OCI-LY7 (cell line): ENCODE measurements at regions not wholly inside any gene's neighbourhood (a gene's known extent, or its start where the extent isn't known, plus 50 kb on each side); places are given as distances from the start of the nearest gene placed in this dataset.

Experiments used
- BruUV-seq: library from RNA; stranded (reverse); fragments of 400-500 nt; replicated peaks from 2 replicates; lab custom pipeline; 2021; lab: Mats Ljungman, UMichigan
- CTCF ChIA-PET: fragments of 300-600 bp; sonication (Branson Sonifier 250); formaldehyde crosslinking; loops from one replicate; lab custom pipeline; 2022; ENCODE audit warnings: antibody characterized with exemption; ENCODE audit not compliant: unreplicated experiment; lab: Charles Lee
- POLR2A ChIA-PET: fragments of 300-600 bp; sonication (Branson Sonifier 250); formaldehyde crosslinking; loops from one replicate; lab custom pipeline; 2022; ENCODE audit warnings: antibody characterized with exemption; lab: Charles Lee
- DNase-seq: peaks from one replicate; pipeline ENCODE4 v3.0.0-alpha.2; 2015; ENCODE audit warnings: low spot score
- H2AFZ ChIP-seq: fragments of 200-600 bp; sonication (generic), shearing (Covaris generic); 2 replicates; pipeline ENCODE4 v1.6.1; 2014; ENCODE audit warnings: mild to moderate bottlenecking, antibody characterized with exemption, low read length, moderate library complexity
- H3K27ac ChIP-seq: fragments of 200-600 bp; sonication (generic); 2 replicates; pipeline ENCODE4 v1.5.1; 2014; ENCODE audit warnings: mixed run types, low read depth, mild to moderate bottlenecking, moderate library complexity, low read length, inconsistent platforms; ENCODE audit not compliant: poor library complexity, severe bottlenecking
- H3K36me3 ChIP-seq: fragments of 200-600 bp; sonication (generic); 2 replicates; pipeline ENCODE4 v1.6.1; 2014; ENCODE audit warnings: mild to moderate bottlenecking, antibody characterized with exemption, low read length, moderate library complexity, mixed read lengths; ENCODE audit not compliant: insufficient read depth
- H3K4me1 ChIP-seq: fragments of 200-600 bp; sonication (generic); 2 replicates; pipeline ENCODE4 v1.5.1; 2014; ENCODE audit warnings: mild to moderate bottlenecking, low read length; ENCODE audit not compliant: insufficient read depth, poor library complexity, severe bottlenecking
- H3K4me2 ChIP-seq: fragments of 200-600 bp; sonication (generic); 2 replicates; pipeline ENCODE4 v1.6.1; 2014; ENCODE audit warnings: mild to moderate bottlenecking, low read length
- H3K4me3 ChIP-seq: fragments of 200-600 bp; sonication (generic); 2 replicates; pipeline ENCODE4 v1.5.1; 2014; ENCODE audit warnings: mild to moderate bottlenecking, low read depth, low read length; ENCODE audit not compliant: poor library complexity, severe bottlenecking
- H3K79me2 ChIP-seq: fragments of 200-600 bp; sonication (generic); 2 replicates; pipeline ENCODE4 v1.6.1; 2016; ENCODE audit warnings: low read depth, mild to moderate bottlenecking, low read length, moderate library complexity, mixed read lengths; ENCODE audit not compliant: insufficient read depth
- H3K9me2 ChIP-seq: fragments of 200-600 bp; sonication (generic); 2 replicates; pipeline ENCODE4 v1.6.1; 2016; ENCODE audit warnings: mild to moderate bottlenecking, low read length, mixed read lengths; ENCODE audit not compliant: insufficient read depth
- H3K9me3 ChIP-seq: fragments of 200-600 bp; sonication (generic); 2 replicates; pipeline ENCODE4 v1.6.1; 2014; ENCODE audit warnings: mild to moderate bottlenecking, mixed run types, low read length, mixed read lengths
- H4K20me1 ChIP-seq: fragments of 200-600 bp; sonication (generic); 2 replicates; pipeline ENCODE4 v1.6.1; 2014; ENCODE audit warnings: mild to moderate bottlenecking, antibody characterized with exemption, low read length, moderate library complexity, mixed read lengths; ENCODE audit not compliant: insufficient read depth
- EZH2phosphoT487 ChIP-seq: fragments of 200-600 bp; sonication (generic); IDR thresholded peaks from 2 replicates; pipeline ENCODE4 v1.6.1; 2018; ENCODE audit warnings: low read depth, borderline replicate concordance, mild to moderate bottlenecking, mixed run types, antibody characterized with exemption, low read length, moderate library complexity, mixed read lengths
- intact Hi-C: fragments of 100-400 bp; cut with micrococcal nuclease; formaldehyde crosslinking; loops from one replicate; pipeline ENCODE4 v1.10.0; 2022; ENCODE audit not compliant: unreplicated experiment
- TF ChIP-seq, protein P1 (sequence below): fragments of 200-600 bp; sonication (generic); conservative IDR thresholded peaks from 2 replicates; pipeline ENCODE4 v1.5.1; 2014; ENCODE audit warnings: mild to moderate bottlenecking, antibody characterized with exemption, low read length, moderate library complexity, mixed read lengths

DNA sequence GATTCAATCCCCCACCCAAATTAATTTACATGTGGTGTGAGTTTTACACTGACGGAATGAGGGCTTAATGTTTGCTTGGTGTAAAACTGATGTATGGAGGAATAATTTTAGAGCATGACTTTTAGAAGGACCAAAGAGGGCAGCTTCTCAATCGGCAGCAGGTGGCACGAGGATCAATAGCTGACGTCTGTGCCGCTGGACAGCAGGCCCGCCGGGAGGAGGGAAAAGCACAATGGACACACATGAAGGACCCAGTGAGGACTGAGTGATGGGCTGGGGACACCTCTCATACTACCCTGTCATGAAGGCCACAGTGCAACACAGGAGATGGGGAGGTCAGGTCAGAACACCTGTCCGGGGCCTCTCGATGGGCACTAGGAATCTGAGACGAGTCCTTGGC, 61.4 kb upstream of the NSMCE3 start:
- ChIA-PET CTCF (no interaction called here), POLR2A (no interaction called here)
- Histone ChIP-seq H3K9me2 (no peaks in the 10 kb centered on the region), H4K20me1 (no peaks in the 10 kb centered on the region), H3K9me3 (0 out of 2 replicates have a peak, but pooled peaks cover 2% of the 10 kb centered on the region), H3K4me2 (no peak overlapping the region), H3K4me3 (no peak overlapping the region), H3K27ac (no peak overlapping the region), H2AFZ (no peak overlapping the region), H3K4me1 (peaks cover 12% of the 10 kb centered on the region), H3K36me3 (no peaks in the 10 kb centered on the region), H3K79me2 (no peaks in the 10 kb centered on the region)
- no TSS peak for BruUV-seq
- DNase-seq, result no peak
- intact Hi-C loops, result no loop called here
- TF ChIP-seq EZH2phosphoT487, result no peak
- TF ChIP-seq, protein P1, sequence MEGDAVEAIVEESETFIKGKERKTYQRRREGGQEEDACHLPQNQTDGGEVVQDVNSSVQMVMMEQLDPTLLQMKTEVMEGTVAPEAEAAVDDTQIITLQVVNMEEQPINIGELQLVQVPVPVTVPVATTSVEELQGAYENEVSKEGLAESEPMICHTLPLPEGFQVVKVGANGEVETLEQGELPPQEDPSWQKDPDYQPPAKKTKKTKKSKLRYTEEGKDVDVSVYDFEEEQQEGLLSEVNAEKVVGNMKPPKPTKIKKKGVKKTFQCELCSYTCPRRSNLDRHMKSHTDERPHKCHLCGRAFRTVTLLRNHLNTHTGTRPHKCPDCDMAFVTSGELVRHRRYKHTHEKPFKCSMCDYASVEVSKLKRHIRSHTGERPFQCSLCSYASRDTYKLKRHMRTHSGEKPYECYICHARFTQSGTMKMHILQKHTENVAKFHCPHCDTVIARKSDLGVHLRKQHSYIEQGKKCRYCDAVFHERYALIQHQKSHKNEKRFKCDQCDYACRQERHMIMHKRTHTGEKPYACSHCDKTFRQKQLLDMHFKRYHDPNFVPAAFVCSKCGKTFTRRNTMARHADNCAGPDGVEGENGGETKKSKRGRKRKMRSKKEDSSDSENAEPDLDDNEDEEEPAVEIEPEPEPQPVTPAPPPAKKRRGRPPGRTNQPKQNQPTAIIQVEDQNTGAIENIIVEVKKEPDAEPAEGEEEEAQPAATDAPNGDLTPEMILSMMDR, result no peak

GRCh38 chr15:29324746-29325145, 55.1 kb upstream of the NSMCE3 start:
- Histone ChIP-seq H2AFZ (no peak overlapping the region), H3K9me2 (no peaks in the 10 kb centered on the region), H3K27ac (no peak overlapping the region), H3K4me1 (peaks cover 10% of the 10 kb centered on the region), H4K20me1 (no peaks in the 10 kb centered on the region), H3K36me3 (no peaks in the 10 kb centered on the region), H3K4me2 (no peak overlapping the region), H3K9me3 (0 out of 2 replicates have a peak, but pooled peaks cover 10% of the 10 kb centered on the region), H3K79me2 (no peaks in the 10 kb centered on the region), H3K4me3 (no peak overlapping the region)
- TF ChIP-seq, protein P1, result no peak
- TF ChIP-seq EZH2phosphoT487, result no peak
- ChIA-PET CTCF (no interaction called here), POLR2A (no interaction called here)
- intact Hi-C loops, result no loop called here
- DNase-seq, result no peak
- no TSS peak for BruUV-seq

DNA sequence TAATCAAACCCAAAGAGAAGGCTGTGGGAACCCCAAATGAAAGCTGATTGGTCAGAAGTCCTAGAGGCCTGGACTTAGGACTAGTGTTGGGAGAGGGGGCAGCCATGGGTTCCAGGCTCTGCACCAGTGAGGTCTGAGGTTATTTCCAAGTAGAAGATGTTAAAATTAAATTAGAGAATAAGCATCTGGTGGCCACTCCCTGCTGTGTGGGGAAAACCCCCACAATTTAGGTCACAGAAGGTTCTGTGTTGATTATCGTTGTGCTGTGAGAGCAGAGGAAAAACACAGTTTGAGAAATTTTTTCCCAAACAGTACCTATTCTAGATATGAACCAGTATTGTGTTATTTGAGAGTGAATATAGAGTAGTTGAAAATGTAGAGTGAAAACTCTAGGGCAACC, 53.9 kb upstream of the NSMCE3 start:
- ChIA-PET CTCF (no interaction called here), POLR2A (no interaction called here)
- H3K4me1 ChIP-seq, result no peaks in the 10 kb centered on the region
- H3K4me2 ChIP-seq, result no peak overlapping the region
- H2AFZ ChIP-seq, result no peak overlapping the region
- no peaks in the 10 kb centered on the region for H3K79me2 ChIP-seq
- no peaks in the 10 kb centered on the region for H3K9me2 ChIP-seq
- TF ChIP-seq, protein P1, result no peak
- no peak for TF ChIP-seq EZH2phosphoT487
- no peak overlapping the region for H3K27ac ChIP-seq
- no TSS peak for BruUV-seq
- H4K20me1 ChIP-seq, result no peaks in the 10 kb centered on the region
- H3K36me3 ChIP-seq, result no peaks in the 10 kb centered on the region
- no peak overlapping the region for H3K4me3 ChIP-seq
- H3K9me3 ChIP-seq, result 0 out of 2 replicates have a peak, but pooled peaks cover 10% of the 10 kb centered on the region
- no peak for DNase-seq
- intact Hi-C loops, result no loop called here
